ENCODE measurements at regions not wholly inside any gene's neighbourhood (a gene's known extent, or its start where the extent isn't known, plus 50 kb on each side); places are given as distances from the start of the nearest gene placed in this dataset.

DNA sequence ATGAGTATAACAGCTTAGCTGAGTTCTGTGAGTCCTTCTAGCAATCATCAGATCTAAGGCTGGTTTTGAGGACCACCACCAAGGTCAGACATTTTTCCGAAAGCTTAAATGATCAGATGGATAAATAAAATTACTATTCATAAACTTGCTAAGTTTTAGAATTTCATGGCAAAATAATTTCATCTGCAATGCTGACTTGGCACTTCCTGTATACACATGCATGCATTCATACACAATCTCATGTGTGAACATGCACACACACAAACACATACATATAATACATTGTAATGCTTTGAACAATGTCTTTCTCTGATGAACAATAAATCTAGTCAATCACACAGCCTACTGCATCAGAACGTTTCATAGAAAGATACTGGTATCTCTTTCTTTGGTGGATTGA lies 1068.3 kb downstream of the HACE1 start:
- no TSS peak for BruUV-seq (replicated peaks)
- H3K27ac ChIP-seq (ENCODE audit: extremely low read length, insufficient read depth, low read length) = no peak overlapping the region
- ChIA-PET POLR2A (no interaction called here), CTCF (ENCODE audit: low intra/inter-chr PET ratio, low total read pairs) (no interaction called here)
- FAIRE-seq (no peak), DNase-seq (ENCODE audit: low spot score) (no peak), ATAC-seq (no peak)
- H3K4me1 ChIP-seq (ENCODE audit: insufficient read depth, low read length) = no peaks in the 10 kb centered on the region
- no peak overlapping the region for H3K4me2 ChIP-seq (ENCODE audit: low read depth, low read length)
- intact Hi-C loops (cut with micrococcal nuclease; ENCODE audit: unreplicated experiment) = no loop called here
- in situ Hi-C loops (cut with HindIII; ENCODE audit: extremely low pct_ligation_motif_present, low pct_unique_long_range_greater_than_20kb) = no loop called here
- TF ChIP-seq MAFK (conservative IDR thresholded peaks at IDR 0.05 in 1 of 2, IDR thresholded peaks at IDR 0.05 in 1 of 2; ENCODE audit: low read length in 2 of 2) (peak; percentile 68 to 89; a peak in 3 of 4 replicates), MAFF (IDR thresholded peaks at IDR 0.05; ENCODE audit: low read depth, low read length) (peak; percentile 80), SMAD3 (CRISPR knock-in tag; IDR thresholded peaks at IDR 0.05) (no peak)
- no peak overlapping the region for H3K4me3 ChIP-seq (replicated peaks in 1 of 3; ENCODE audit: insufficient read depth in 1 of 3, low read depth in 2 of 3, low read length in 3 of 3)
- H2AFZ ChIP-seq (ENCODE audit: low read length) = no peak overlapping the region
- H4K20me1 ChIP-seq (ENCODE audit: insufficient read depth, low read length) = no peaks in the 10 kb centered on the region
- no peaks in the 10 kb centered on the region for H3K79me2 ChIP-seq (ENCODE audit: insufficient read depth, low read length)
- H3K36me3 ChIP-seq (replicated peaks in 1 of 2; ENCODE audit: control insufficient read depth in 1 of 2, insufficient read depth in 2 of 2, low read length in 2 of 2) = no peaks in the 10 kb centered on the region
- no peaks in the 10 kb centered on the region for H3K27me3 ChIP-seq (ENCODE audit: control insufficient read depth in 1 of 2, insufficient read depth in 2 of 2, low read length in 2 of 2)
- 2% methylated on average over 2 of the region's 2 CpGs for WGBS (ENCODE audit: low lambda C conversion rate)
- no peak overlapping the region for H3K9ac ChIP-seq (ENCODE audit: insufficient read depth, low read depth, low read length)
- H3K9me3 ChIP-seq (ENCODE audit: low read length) = no peaks in the 10 kb centered on the region

DNA sequence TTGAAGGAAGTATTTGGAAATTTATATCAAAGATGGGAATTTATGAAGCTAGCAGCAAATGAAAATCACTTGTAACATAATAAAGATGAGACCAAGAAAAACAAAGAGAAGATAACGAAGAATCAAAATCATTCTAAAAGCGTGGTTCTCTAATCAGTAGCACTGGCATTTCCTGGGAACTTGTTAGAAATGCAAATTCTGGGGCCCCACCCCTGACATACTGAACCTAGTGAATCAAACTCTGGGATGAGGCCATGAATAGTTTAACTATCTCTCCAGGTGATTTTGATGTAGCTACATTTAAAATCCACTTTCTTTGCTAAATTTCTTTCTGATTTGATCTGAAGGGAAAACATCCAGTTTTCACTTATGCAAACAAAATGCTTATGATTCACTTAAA lies 1075.6 kb downstream of the HACE1 start:
- Histone ChIP-seq H3K4me2 (ENCODE audit: low read depth, low read length) (no peak overlapping the region), H3K27me3 (ENCODE audit: control insufficient read depth in 1 of 2, insufficient read depth in 2 of 2, low read length in 2 of 2) (no peaks in the 10 kb centered on the region), H3K4me3 (replicated peaks in 1 of 3; ENCODE audit: insufficient read depth in 1 of 3, low read depth in 2 of 3, low read length in 3 of 3) (no peak overlapping the region), H3K79me2 (ENCODE audit: insufficient read depth, low read length) (no peaks in the 10 kb centered on the region), H2AFZ (ENCODE audit: low read length) (no peak overlapping the region), H3K9ac (ENCODE audit: insufficient read depth, low read depth, low read length) (no peak overlapping the region), H4K20me1 (ENCODE audit: insufficient read depth, low read length) (no peaks in the 10 kb centered on the region), H3K27ac (ENCODE audit: extremely low read length, insufficient read depth, low read length) (no peak overlapping the region), H3K9me3 (ENCODE audit: low read length) (no peaks in the 10 kb centered on the region), H3K36me3 (replicated peaks in 1 of 2; ENCODE audit: control insufficient read depth in 1 of 2, insufficient read depth in 2 of 2, low read length in 2 of 2) (no peaks in the 10 kb centered on the region), H3K4me1 (ENCODE audit: insufficient read depth, low read length) (no peaks in the 10 kb centered on the region)
- no TSS peak for BruUV-seq (replicated peaks)
- intact Hi-C loops (cut with micrococcal nuclease; ENCODE audit: unreplicated experiment) (no loop called here), in situ Hi-C loops (cut with HindIII; ENCODE audit: extremely low pct_ligation_motif_present, low pct_unique_long_range_greater_than_20kb) (no loop called here)
- WGBS (ENCODE audit: low lambda C conversion rate) = 1% methylated on average over 2 of the region's 2 CpGs
- DNase-seq (ENCODE audit: low spot score) = no peak
- ChIA-PET CTCF (ENCODE audit: low intra/inter-chr PET ratio, low total read pairs) (no interaction called here), POLR2A (no interaction called here)
- no peak for FAIRE-seq
- TF ChIP-seq, protein P1, sequence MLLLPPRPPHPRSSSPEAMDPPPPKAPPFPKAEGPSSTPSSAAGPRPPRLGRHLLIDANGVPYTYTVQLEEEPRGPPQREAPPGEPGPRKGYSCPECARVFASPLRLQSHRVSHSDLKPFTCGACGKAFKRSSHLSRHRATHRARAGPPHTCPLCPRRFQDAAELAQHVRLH (CRISPR knock-in tag; IDR thresholded peaks at IDR 0.05; ENCODE audit: borderline replicate concordance, low read depth) = no peak
- no peak for TF ChIP-seq HIVEP1 (CRISPR knock-in tag; IDR thresholded peaks at IDR 0.05)
- TF ChIP-seq MYNN (CRISPR knock-in tag; IDR thresholded peaks at IDR 0.05; ENCODE audit: low read depth) = no peak
- no peak for TF ChIP-seq GLI4 (CRISPR knock-in tag; IDR thresholded peaks at IDR 0.05; ENCODE audit: borderline replicate concordance)
- no peak for TF ChIP-seq CHCHD3 (CRISPR knock-in tag; IDR thresholded peaks at IDR 0.05)
- TF ChIP-seq, protein P2, sequence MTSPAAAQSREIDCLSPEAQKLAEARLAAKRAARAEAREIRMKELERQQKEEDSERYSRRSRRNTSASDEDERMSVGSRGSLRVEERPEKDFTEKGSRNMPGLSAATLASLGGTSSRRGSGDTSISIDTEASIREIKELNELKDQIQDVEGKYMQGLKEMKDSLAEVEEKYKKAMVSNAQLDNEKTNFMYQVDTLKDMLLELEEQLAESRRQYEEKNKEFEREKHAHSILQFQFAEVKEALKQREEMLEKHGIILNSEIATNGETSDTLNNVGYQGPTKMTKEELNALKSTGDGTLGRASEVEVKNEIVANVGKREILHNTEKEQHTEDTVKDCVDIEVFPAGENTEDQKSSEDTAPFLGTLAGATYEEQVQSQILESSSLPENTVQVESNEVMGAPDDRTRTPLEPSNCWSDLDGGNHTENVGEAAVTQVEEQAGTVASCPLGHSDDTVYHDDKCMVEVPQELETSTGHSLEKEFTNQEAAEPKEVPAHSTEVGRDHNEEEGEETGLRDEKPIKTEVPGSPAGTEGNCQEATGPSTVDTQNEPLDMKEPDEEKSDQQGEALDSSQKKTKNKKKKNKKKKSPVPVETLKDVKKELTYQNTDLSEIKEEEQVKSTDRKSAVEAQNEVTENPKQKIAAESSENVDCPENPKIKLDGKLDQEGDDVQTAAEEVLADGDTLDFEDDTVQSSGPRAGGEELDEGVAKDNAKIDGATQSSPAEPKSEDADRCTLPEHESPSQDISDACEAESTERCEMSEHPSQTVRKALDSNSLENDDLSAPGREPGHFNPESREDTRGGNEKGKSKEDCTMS (CRISPR knock-in tag; conservative IDR thresholded peaks at IDR 0.05) = no peak
- TF ChIP-seq, protein P3, sequence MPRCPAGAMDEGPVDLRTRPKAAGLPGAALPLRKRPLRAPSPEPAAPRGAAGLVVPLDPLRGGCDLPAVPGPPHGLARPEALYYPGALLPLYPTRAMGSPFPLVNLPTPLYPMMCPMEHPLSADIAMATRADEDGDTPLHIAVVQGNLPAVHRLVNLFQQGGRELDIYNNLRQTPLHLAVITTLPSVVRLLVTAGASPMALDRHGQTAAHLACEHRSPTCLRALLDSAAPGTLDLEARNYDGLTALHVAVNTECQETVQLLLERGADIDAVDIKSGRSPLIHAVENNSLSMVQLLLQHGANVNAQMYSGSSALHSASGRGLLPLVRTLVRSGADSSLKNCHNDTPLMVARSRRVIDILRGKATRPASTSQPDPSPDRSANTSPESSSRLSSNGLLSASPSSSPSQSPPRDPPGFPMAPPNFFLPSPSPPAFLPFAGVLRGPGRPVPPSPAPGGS (CRISPR knock-in tag; IDR thresholded peaks at IDR 0.05) = no peak
- no peak for TF ChIP-seq ZFAT (CRISPR knock-in tag; conservative IDR thresholded peaks at IDR 0.05)
- TF ChIP-seq ZBTB42 (CRISPR knock-in tag; IDR thresholded peaks at IDR 0.05) = no peak
- no peak for TF ChIP-seq NKX3-1 (CRISPR knock-in tag; IDR thresholded peaks at IDR 0.05)
- no peak for TF ChIP-seq ZNF614 (CRISPR knock-in tag; IDR thresholded peaks at IDR 0.05; ENCODE audit: borderline replicate concordance)
- ATAC-seq = no peak

All from HepG2 (cell line).